ENCODE measurements at regions not wholly inside any gene's neighbourhood (a gene's known extent, or its start where the extent isn't known, plus 50 kb on each side); places are given as distances from the start of the nearest gene placed in this dataset.

DNA sequence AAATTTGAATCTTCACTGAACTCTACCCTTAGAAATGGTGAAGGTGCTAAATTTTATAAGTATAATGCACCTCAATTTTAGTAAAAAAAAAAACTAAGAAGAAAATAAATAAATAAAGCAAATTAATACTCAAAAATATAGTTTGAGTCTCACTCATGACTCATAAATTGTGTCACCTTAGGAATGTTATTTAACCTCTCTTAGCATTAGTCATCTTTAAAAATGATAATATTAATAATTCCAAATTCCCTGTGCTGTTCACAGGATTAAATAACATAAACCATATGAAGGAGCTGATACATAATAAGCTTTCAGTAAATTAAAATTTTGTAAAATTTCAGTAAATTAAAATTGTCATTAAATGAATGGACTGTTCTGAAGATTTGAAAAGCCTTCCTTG, 339.8 kb upstream of the RGMB start:
- Mint-ChIP-seq H3K36me3 (ENCODE audit: unreplicated experiment) (no peaks in the 10 kb centered on the region), H3K27me3 (ENCODE audit: unreplicated experiment) (no peaks in the 10 kb centered on the region), H3K4me1 (ENCODE audit: unreplicated experiment) (peaks cover 37% of the 10 kb centered on the region), H3K9me3 (ENCODE audit: unreplicated experiment) (peaks cover 6% of the 10 kb centered on the region), H3K4me3 (ENCODE audit: unreplicated experiment) (no peak overlapping the region), H3K27ac (ENCODE audit: unreplicated experiment) (no peak overlapping the region)
- TF ChIP-seq, protein P1, sequence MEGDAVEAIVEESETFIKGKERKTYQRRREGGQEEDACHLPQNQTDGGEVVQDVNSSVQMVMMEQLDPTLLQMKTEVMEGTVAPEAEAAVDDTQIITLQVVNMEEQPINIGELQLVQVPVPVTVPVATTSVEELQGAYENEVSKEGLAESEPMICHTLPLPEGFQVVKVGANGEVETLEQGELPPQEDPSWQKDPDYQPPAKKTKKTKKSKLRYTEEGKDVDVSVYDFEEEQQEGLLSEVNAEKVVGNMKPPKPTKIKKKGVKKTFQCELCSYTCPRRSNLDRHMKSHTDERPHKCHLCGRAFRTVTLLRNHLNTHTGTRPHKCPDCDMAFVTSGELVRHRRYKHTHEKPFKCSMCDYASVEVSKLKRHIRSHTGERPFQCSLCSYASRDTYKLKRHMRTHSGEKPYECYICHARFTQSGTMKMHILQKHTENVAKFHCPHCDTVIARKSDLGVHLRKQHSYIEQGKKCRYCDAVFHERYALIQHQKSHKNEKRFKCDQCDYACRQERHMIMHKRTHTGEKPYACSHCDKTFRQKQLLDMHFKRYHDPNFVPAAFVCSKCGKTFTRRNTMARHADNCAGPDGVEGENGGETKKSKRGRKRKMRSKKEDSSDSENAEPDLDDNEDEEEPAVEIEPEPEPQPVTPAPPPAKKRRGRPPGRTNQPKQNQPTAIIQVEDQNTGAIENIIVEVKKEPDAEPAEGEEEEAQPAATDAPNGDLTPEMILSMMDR (IDR thresholded peaks at IDR 0.05): no peak
- no peak for DNase-seq (ENCODE audit: extremely low spot score, unreplicated experiment)

DNA sequence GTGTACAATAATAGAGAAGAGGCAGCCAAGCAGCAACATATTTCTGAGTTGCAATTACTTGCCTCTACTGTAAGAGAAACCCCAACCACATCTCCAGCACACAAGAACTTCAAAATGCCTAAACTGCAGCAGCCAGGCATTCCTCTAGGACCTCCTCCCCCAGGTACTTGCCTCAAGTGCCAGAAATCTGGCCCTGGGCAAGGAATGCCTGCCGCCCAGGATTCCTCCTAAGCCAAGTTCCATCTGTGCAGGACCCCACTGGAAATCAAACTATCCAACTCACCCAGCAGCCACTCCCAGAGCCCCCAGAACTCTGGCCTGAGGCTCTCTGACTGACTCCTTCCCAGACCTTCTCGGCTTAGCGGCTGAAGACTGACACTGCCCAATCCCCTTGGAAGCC, 336.8 kb upstream of the RGMB start:
- Mint-ChIP-seq H3K27me3 (ENCODE audit: unreplicated experiment) (no peaks in the 10 kb centered on the region), H3K27ac (ENCODE audit: unreplicated experiment) (no peak overlapping the region), H3K9me3 (ENCODE audit: unreplicated experiment) (peaks cover 12% of the 10 kb centered on the region), H3K4me1 (ENCODE audit: unreplicated experiment) (peaks cover 22% of the 10 kb centered on the region), H3K4me3 (ENCODE audit: unreplicated experiment) (no peak overlapping the region), H3K36me3 (ENCODE audit: unreplicated experiment) (peaks cover 4% of the 10 kb centered on the region)
- DNase-seq (ENCODE audit: extremely low spot score, unreplicated experiment): no peak
- TF ChIP-seq, protein P1 (IDR thresholded peaks at IDR 0.05): no peak

DNA sequence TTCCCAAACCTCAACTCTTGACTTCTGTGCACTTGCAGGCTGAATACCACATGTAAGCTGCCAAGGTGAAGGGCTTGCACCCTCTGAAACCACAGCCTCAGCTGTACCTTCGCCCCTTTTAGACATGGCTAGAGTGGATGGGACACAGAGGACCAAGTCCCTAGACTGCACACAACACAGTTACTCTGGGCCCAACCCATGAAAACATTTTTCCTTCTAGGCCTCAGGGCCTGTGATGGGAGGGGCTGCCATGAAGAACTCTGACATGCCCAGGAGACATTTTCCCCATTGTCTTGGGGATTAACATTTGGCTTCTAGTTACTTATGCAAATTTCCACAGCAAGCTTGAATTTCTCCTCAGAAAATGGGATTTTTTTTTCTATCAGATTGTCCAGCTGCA, 331.0 kb upstream of the RGMB start:
- H3K4me3 Mint-ChIP-seq (ENCODE audit: unreplicated experiment): no peak overlapping the region
- TF ChIP-seq, protein P1 (IDR thresholded peaks at IDR 0.05): no peak
- no peaks in the 10 kb centered on the region for H3K4me1 Mint-ChIP-seq (ENCODE audit: unreplicated experiment)
- no peaks in the 10 kb centered on the region for H3K27me3 Mint-ChIP-seq (ENCODE audit: unreplicated experiment)
- peaks cover 21% of the 10 kb centered on the region for H3K9me3 Mint-ChIP-seq (ENCODE audit: unreplicated experiment)
- DNase-seq (ENCODE audit: extremely low spot score, unreplicated experiment): no peak
- peaks cover 11% of the 10 kb centered on the region for H3K36me3 Mint-ChIP-seq (ENCODE audit: unreplicated experiment)
- no peak overlapping the region for H3K27ac Mint-ChIP-seq (ENCODE audit: unreplicated experiment)

DNA sequence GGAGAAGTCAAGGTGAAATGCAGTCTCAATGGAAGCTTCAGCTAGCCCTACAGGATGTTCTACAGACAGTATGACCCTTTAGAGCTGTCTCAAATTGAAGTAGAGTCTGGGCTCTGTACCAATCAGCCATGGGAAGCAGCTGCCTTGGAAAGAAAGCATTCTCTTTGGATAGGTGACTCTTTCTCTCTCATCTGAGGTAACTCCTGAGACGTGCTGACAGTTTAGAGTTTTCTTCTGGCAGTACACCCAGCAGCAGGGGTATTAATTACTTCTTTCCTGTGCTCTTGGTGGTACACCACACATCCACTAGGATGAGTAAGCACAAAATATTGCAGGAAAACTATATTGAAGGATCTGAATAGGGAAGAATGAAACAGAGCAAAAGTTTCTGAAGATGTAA, 329.6 kb upstream of the RGMB start:
- Mint-ChIP-seq H3K4me3 (ENCODE audit: unreplicated experiment) (no peak overlapping the region), H3K9me3 (ENCODE audit: unreplicated experiment) (peaks cover 25% of the 10 kb centered on the region), H3K36me3 (ENCODE audit: unreplicated experiment) (peaks cover 11% of the 10 kb centered on the region), H3K27me3 (ENCODE audit: unreplicated experiment) (no peaks in the 10 kb centered on the region), H3K27ac (ENCODE audit: unreplicated experiment) (no peak overlapping the region), H3K4me1 (ENCODE audit: unreplicated experiment) (no peaks in the 10 kb centered on the region)
- no peak for DNase-seq (ENCODE audit: extremely low spot score, unreplicated experiment)
- TF ChIP-seq, protein P1 (IDR thresholded peaks at IDR 0.05): no peak

DNA sequence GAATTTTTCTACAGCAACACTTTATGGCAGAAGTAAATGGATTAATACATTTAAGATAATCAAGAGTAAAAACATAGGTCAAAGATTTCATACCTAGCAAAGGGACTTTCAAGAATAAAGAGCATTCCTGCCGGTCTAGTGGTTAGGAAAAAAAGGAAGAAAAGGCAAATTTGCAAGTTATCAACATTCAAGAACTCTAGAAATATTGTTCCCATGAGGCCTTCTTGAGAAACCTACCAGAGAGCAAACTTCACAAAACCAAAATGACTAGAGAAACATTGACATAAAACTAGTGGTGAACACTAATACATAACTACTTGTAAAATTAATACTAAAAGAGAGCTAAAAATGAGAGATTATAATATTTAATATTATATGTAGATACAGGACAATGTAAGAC, 320.2 kb upstream of the RGMB start:
- TF ChIP-seq, protein P1 (IDR thresholded peaks at IDR 0.05): no peak
- Mint-ChIP-seq H3K9me3 (ENCODE audit: unreplicated experiment) (peaks cover 9% of the 10 kb centered on the region), H3K36me3 (ENCODE audit: unreplicated experiment) (no peaks in the 10 kb centered on the region), H3K4me1 (ENCODE audit: unreplicated experiment) (peaks cover 35% of the 10 kb centered on the region), H3K27me3 (ENCODE audit: unreplicated experiment) (no peaks in the 10 kb centered on the region), H3K27ac (ENCODE audit: unreplicated experiment) (no peak overlapping the region), H3K4me3 (ENCODE audit: unreplicated experiment) (no peak overlapping the region)
- no peak for DNase-seq (ENCODE audit: extremely low spot score, unreplicated experiment)

Data from osteocyte (in vitro differentiated cells).